PC-3 (cell line): ENCODE measurements at regions not wholly inside any gene's neighbourhood (a gene's known extent, or its start where the extent isn't known, plus 50 kb on each side); places are given as distances from the start of the nearest gene placed in this dataset.

Source experiments
- ATAC-seq: fragments of 200-7000 bp; cut with Tn5 transposase; 2 replicates; pipeline ENCODE4 v1.9.1; 2020; ENCODE audit warnings: mild to moderate bottlenecking, moderate library complexity
- BruUV-seq: library from RNA; stranded (reverse); fragments of 400-500 nt; replicated peaks from 2 replicates; lab custom pipeline; 2021; lab: Mats Ljungman, UMichigan
- CTCF ChIA-PET: fragments of 300-600 bp; sonication (Branson Sonifier 250); formaldehyde crosslinking; loops from one replicate; lab custom pipeline; 2022; ENCODE audit warnings: antibody characterized with exemption; lab: Charles Lee
- POLR2A ChIA-PET: fragments of 300-600 bp; sonication (Branson Sonifier 250); formaldehyde crosslinking; loops from one replicate; lab custom pipeline; 2022; ENCODE audit warnings: antibody characterized with exemption; ENCODE audit not compliant: unreplicated experiment; lab: Charles Lee
- DNase-seq: peaks from one replicate; pipeline ENCODE4 v3.0.0-alpha.2; 2015
- H2AFZ ChIP-seq: fragments of 300-600 bp; sonication (generic); 2 replicates; pipeline ENCODE4 v1.6.0; 2016; ENCODE audit warnings: antibody characterized with exemption, low read length
- H3F3A ChIP-seq: fragments of 300-600 bp; sonication (generic); one replicate; pipeline ENCODE4 v1.6.0; 2017; ENCODE audit warnings: antibody characterized with exemption, low read length, control low read depth, mild to moderate bottlenecking; ENCODE audit not compliant: unreplicated experiment
- H3K27ac ChIP-seq: fragments of 300-600 bp; sonication (generic); 2 replicates; pipeline ENCODE4 v1.5.1; 2016; ENCODE audit warnings: mild to moderate bottlenecking, low read length
- H3K27me3 ChIP-seq: fragments of 300-600 bp; sonication (generic); 2 replicates; pipeline ENCODE4 v1.6.1; 2016; ENCODE audit warnings: low read length, mixed read lengths
- H3K36me3 ChIP-seq: fragments of 300-600 bp; sonication (generic); 2 replicates; pipeline ENCODE4 v1.6.1; 2016; ENCODE audit warnings: low read depth, mixed run types, low read length, mixed read lengths
- H3K4me1 ChIP-seq: fragments of 300-600 bp; sonication (generic); 2 replicates; pipeline ENCODE4 v1.5.1; 2016; ENCODE audit warnings: low read length; ENCODE audit not compliant: insufficient read depth
- H3K4me2 ChIP-seq: fragments of 300-600 bp; sonication (generic); 2 replicates; pipeline ENCODE4 v1.6.0; 2016; ENCODE audit warnings: low read length
- H3K4me3 ChIP-seq: fragments of 300-600 bp; sonication (generic); 2 replicates; pipeline ENCODE4 v1.5.1; 2016; ENCODE audit warnings: mild to moderate bottlenecking, low read length, mixed read lengths
- H3K79me2 ChIP-seq: fragments of 300-600 bp; sonication (generic); 2 replicates; pipeline ENCODE4 v1.6.1; 2017; ENCODE audit warnings: low read length, mixed read lengths
- H3K9ac ChIP-seq: fragments of 300-600 bp; sonication (generic); 2 replicates; pipeline ENCODE4 v1.6.0; 2016; ENCODE audit warnings: mild to moderate bottlenecking, low read length
- H3K9me2 ChIP-seq: fragments of 300-600 bp; sonication (generic); replicated peaks from 2 replicates; pipeline ENCODE4 v1.6.1; 2016; ENCODE audit warnings: mixed run types, low read length, mixed read lengths
- H3K9me3 ChIP-seq: fragments of 300-600 bp; sonication (generic); 2 replicates; pipeline ENCODE4 v1.6.1; 2016; ENCODE audit warnings: low read length, mixed read lengths
- H4K20me1 ChIP-seq: fragments of 300-600 bp; sonication (generic); 2 replicates; pipeline ENCODE4 v1.6.1; 2016; ENCODE audit warnings: low read length, mixed read lengths
- EZH2 ChIP-seq: fragments of 300-600 bp; sonication (generic); IDR thresholded peaks from one replicate; pipeline ENCODE4 v1.6.1; 2017; ENCODE audit warnings: antibody characterized with exemption, mild to moderate bottlenecking, low read length; ENCODE audit not compliant: unreplicated experiment
- EZH2phosphoT487 ChIP-seq: fragments of 300-600 bp; sonication (generic); IDR thresholded peaks from 2 replicates; pipeline ENCODE4 v1.6.1; 2018; ENCODE audit warnings: mild to moderate bottlenecking, antibody characterized with exemption, low read length, borderline replicate concordance
- intact Hi-C: fragments of 100-400 bp; cut with micrococcal nuclease; formaldehyde crosslinking; loops from 2 replicates; pipeline ENCODE4 v1.9.0; 2023
- TF ChIP-seq, protein P1 (sequence below): fragments of 300-600 bp; sonication (generic); conservative IDR thresholded peaks from 2 replicates; pipeline ENCODE4 v1.5.1; 2017; ENCODE audit warnings: antibody characterized with exemption, low read depth, mild to moderate bottlenecking, low read length

- DNase-seq (no peak), ATAC-seq (no peak)
- Histone ChIP-seq H2AFZ (no peak overlapping the region), H3K4me3 (no peak overlapping the region), H3K79me2 (no peaks in the 10 kb centered on the region), H3K9ac (no peak overlapping the region), H3K4me2 (no peak overlapping the region), H3K27me3 (peaks cover 13% of the 10 kb centered on the region), H4K20me1 (no peaks in the 10 kb centered on the region), H3F3A (no peaks in the 10 kb centered on the region), H3K9me3 (no peaks in the 10 kb centered on the region), H3K4me1 (no peaks in the 10 kb centered on the region), H3K9me2 (no peaks in the 10 kb centered on the region), H3K27ac (no peak overlapping the region), H3K36me3 (no peaks in the 10 kb centered on the region)
- POLR2A ChIA-PET, result no interaction called here
- TF ChIP-seq EZH2phosphoT487 (no peak), EZH2 (no peak)
- TF ChIP-seq, protein P1, sequence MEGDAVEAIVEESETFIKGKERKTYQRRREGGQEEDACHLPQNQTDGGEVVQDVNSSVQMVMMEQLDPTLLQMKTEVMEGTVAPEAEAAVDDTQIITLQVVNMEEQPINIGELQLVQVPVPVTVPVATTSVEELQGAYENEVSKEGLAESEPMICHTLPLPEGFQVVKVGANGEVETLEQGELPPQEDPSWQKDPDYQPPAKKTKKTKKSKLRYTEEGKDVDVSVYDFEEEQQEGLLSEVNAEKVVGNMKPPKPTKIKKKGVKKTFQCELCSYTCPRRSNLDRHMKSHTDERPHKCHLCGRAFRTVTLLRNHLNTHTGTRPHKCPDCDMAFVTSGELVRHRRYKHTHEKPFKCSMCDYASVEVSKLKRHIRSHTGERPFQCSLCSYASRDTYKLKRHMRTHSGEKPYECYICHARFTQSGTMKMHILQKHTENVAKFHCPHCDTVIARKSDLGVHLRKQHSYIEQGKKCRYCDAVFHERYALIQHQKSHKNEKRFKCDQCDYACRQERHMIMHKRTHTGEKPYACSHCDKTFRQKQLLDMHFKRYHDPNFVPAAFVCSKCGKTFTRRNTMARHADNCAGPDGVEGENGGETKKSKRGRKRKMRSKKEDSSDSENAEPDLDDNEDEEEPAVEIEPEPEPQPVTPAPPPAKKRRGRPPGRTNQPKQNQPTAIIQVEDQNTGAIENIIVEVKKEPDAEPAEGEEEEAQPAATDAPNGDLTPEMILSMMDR, result no peak
- CTCF ChIA-PET, result no interaction called here
- intact Hi-C loops, result no loop called here
- no TSS peak for BruUV-seq
These were observed 206.5 kb upstream of the OPRM1 start for GRCh38 chr6:153832543-153832942.

GRCh38 chr6:153831350-153832078 lies 207.5 kb upstream of the OPRM1 start:
- Histone ChIP-seq H3K27me3 (peaks cover 4% of the 10 kb centered on the region; the same call in 1 of the 2 replicates), H3K4me2 (no peak overlapping the region), H4K20me1 (no peaks in the 10 kb centered on the region), H3K4me1 (no peaks in the 10 kb centered on the region), H3K27ac (no peak overlapping the region), H3K79me2 (no peaks in the 10 kb centered on the region), H3K9ac (no peak overlapping the region), H3K9me3 (no peaks in the 10 kb centered on the region), H3K36me3 (no peaks in the 10 kb centered on the region), H2AFZ (no peak overlapping the region), H3F3A (no peaks in the 10 kb centered on the region), H3K9me2 (no peaks in the 10 kb centered on the region), H3K4me3 (no peak overlapping the region)
- CTCF ChIA-PET, result no interaction called here
- TF ChIP-seq, protein P1, result no peak
- intact Hi-C loops, result no loop called here
- POLR2A ChIA-PET, result no interaction called here
- ATAC-seq (no peak), DNase-seq (no peak)
- BruUV-seq, result no TSS peak

- no peaks in the 10 kb centered on the region for H3K36me3 ChIP-seq
- no peaks in the 10 kb centered on the region for H3K4me1 ChIP-seq
- DNase-seq (no peak), ATAC-seq (no peak)
- TF ChIP-seq EZH2, result no peak
- no peak for TF ChIP-seq EZH2phosphoT487
- TF ChIP-seq, protein P1, result no peak
- BruUV-seq, result no TSS peak
- no peak overlapping the region for H3K4me2 ChIP-seq
- H3F3A ChIP-seq, result no peaks in the 10 kb centered on the region
- H3K27me3 ChIP-seq, result no peaks in the 10 kb centered on the region
- H3K27ac ChIP-seq, result no peak overlapping the region
- no peak overlapping the region for H3K9ac ChIP-seq
- intact Hi-C loops, result no loop called here
- no peaks in the 10 kb centered on the region for H3K79me2 ChIP-seq
- no peaks in the 10 kb centered on the region for H3K9me2 ChIP-seq
- ChIA-PET POLR2A (no interaction called here), CTCF (no interaction called here)
- H2AFZ ChIP-seq, result no peak overlapping the region
- H3K9me3 ChIP-seq, result no peaks in the 10 kb centered on the region
- H3K4me3 ChIP-seq, result no peak overlapping the region
- no peaks in the 10 kb centered on the region for H4K20me1 ChIP-seq
These were observed 221.9 kb upstream of the OPRM1 start for GRCh38 chr6:153817173-153817572.
